DOHH2 (cell line): ENCODE measurements at regions not wholly inside any gene's neighbourhood (a gene's known extent, or its start where the extent isn't known, plus 50 kb on each side); places are given as distances from the start of the nearest gene placed in this dataset.

Experiments
- H3F3A ChIP-seq: fragments of 200-600 bp; sonication (generic), shearing (Covaris generic); 2 replicates; pipeline ENCODE4 v1.6.0; 2016; ENCODE audit warnings: antibody characterized with exemption, mild to moderate bottlenecking; ENCODE audit not compliant: control insufficient read depth, insufficient read depth
- H3K27ac ChIP-seq: fragments of 200-600 bp; sonication (generic); 2 replicates; pipeline ENCODE4 v1.5.1; 2014; ENCODE audit warnings: low read depth, mild to moderate bottlenecking, low read length, moderate library complexity
- H3K27me3 ChIP-seq: fragments of 200-600 bp; sonication (generic); 2 replicates; pipeline ENCODE4 v1.6.1; 2014; ENCODE audit warnings: mild to moderate bottlenecking, low read length, mixed read lengths; ENCODE audit not compliant: control insufficient read depth
- H3K36me3 ChIP-seq: fragments of 200-600 bp; sonication (generic); 2 replicates; pipeline ENCODE4 v1.6.1; 2014; ENCODE audit warnings: mild to moderate bottlenecking, low read length, moderate library complexity, mixed read lengths; ENCODE audit not compliant: control insufficient read depth
- H3K4me1 ChIP-seq: fragments of 200-600 bp; sonication (generic); 2 replicates; pipeline ENCODE4 v1.6.1; 2014; ENCODE audit warnings: mild to moderate bottlenecking, low read length, mixed read lengths; ENCODE audit not compliant: control insufficient read depth
- H3K4me2 ChIP-seq: fragments of 200-600 bp; sonication (generic); 2 replicates; pipeline ENCODE4 v1.6.0; 2014; ENCODE audit warnings: mild to moderate bottlenecking, low read length, moderate library complexity
- H3K4me3 ChIP-seq: fragments of 200-600 bp; sonication (generic); 2 replicates; pipeline ENCODE4 v1.5.1; 2014; ENCODE audit warnings: mild to moderate bottlenecking, low read length, mixed read lengths
- H3K79me2 ChIP-seq: fragments of 200-600 bp; sonication (generic); 2 replicates; pipeline ENCODE4 v1.6.1; 2014; ENCODE audit warnings: mild to moderate bottlenecking, low read length, mixed read lengths; ENCODE audit not compliant: control insufficient read depth
- H3K9me2 ChIP-seq: fragments of 200-600 bp; sonication (generic); replicated peaks from 2 replicates; pipeline ENCODE4 v1.6.1; 2014; ENCODE audit warnings: mild to moderate bottlenecking, low read length, mixed read lengths; ENCODE audit not compliant: control insufficient read depth
- H3K9me3 ChIP-seq: fragments of 200-600 bp; sonication (generic); 2 replicates; pipeline ENCODE4 v1.6.1; 2014; ENCODE audit warnings: antibody characterized with exemption, low read length, mixed read lengths; ENCODE audit not compliant: control insufficient read depth, insufficient read depth
- H4K20me1 ChIP-seq: fragments of 200-600 bp; sonication (generic); 2 replicates; pipeline ENCODE4 v1.6.0; 2014; ENCODE audit warnings: low read depth, mild to moderate bottlenecking, antibody characterized with exemption, low read length, moderate library complexity; ENCODE audit not compliant: control insufficient read depth, insufficient read depth
- CTCF ChIP-seq: fragments of 200-600 bp; sonication (generic); IDR thresholded peaks from one replicate; pipeline ENCODE4 v1.5.1; 2014; ENCODE audit warnings: antibody characterized with exemption, mild to moderate bottlenecking, low read depth, low read length; ENCODE audit not compliant: poor library complexity, severe bottlenecking
- EZH2phosphoT487 ChIP-seq: fragments of 200-600 bp; sonication (generic); IDR thresholded peaks from 2 replicates; pipeline ENCODE4 v1.6.1; 2017; ENCODE audit warnings: borderline replicate concordance, mild to moderate bottlenecking, antibody characterized with exemption, low read length, moderate library complexity, mixed read lengths

- Histone ChIP-seq H3K9me2 (no peaks in the 10 kb centered on the region), H3K36me3 (no peaks in the 10 kb centered on the region), H3K27me3 (no peaks in the 10 kb centered on the region), H3K27ac (no peak overlapping the region), H3K79me2 (no peaks in the 10 kb centered on the region), H3K9me3 (no peaks in the 10 kb centered on the region), H3K4me3 (no peak overlapping the region), H3K4me1 (no peaks in the 10 kb centered on the region), H3K4me2 (no peak overlapping the region), H4K20me1 (no peaks in the 10 kb centered on the region), H3F3A (no peaks in the 10 kb centered on the region)
- no peak for TF ChIP-seq CTCF
- no peak for TF ChIP-seq EZH2phosphoT487
Measured at GRCh38 chr10:35876248-35876647, 234.2 kb upstream of the FZD8 start.

GRCh38 chr10:35875016-35875676 lies 233.1 kb upstream of the FZD8 start:
- no peaks in the 10 kb centered on the region for H3K9me3 ChIP-seq
- no peak for TF ChIP-seq CTCF
- TF ChIP-seq EZH2phosphoT487, result no peak
- H3K36me3 ChIP-seq, result no peaks in the 10 kb centered on the region
- no peak overlapping the region for H3K4me3 ChIP-seq
- H3K4me2 ChIP-seq, result no peak overlapping the region
- H3K4me1 ChIP-seq, result no peaks in the 10 kb centered on the region
- H3K9me2 ChIP-seq, result no peaks in the 10 kb centered on the region
- H3K27ac ChIP-seq, result no peak overlapping the region
- no peaks in the 10 kb centered on the region for H4K20me1 ChIP-seq
- H3K79me2 ChIP-seq, result no peaks in the 10 kb centered on the region
- H3F3A ChIP-seq, result no peaks in the 10 kb centered on the region
- H3K27me3 ChIP-seq, result no peaks in the 10 kb centered on the region

DNA sequence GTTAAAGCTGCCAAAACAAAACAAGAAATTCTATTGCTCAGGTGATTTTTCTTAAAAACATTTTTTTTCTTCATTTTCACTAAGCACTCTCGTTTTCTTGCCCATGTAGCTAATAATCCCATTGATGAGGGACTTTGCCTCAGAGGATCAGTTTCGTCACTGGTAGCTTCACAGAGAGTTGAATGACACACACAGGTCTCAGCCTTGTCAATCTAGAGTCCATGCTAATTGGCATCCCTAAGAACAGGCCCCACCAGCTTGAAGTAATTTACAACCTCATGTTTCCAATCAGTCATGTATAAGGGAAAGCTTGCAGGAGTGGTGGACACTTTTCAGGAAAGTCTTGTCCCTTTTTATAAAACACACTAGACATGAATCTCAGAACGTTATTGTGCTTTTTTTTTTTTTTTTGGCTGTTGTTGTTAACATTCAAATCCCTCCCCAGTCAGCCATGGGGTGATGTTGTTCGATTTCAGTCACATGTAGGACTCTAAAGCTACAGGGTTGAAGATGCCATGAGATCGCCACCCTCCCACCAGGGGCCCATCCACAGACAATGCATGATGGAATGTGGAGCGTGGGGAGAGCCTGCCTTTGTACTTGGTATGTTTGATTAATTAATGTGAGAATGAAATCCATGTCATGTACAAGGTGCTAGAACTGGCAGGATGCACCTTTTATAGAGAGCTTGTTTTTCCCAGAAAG lies 232.4 kb upstream of the FZD8 start:
- Histone ChIP-seq H3K4me1 (no peaks in the 10 kb centered on the region), H3K9me2 (no peaks in the 10 kb centered on the region), H3K27ac (no peak overlapping the region), H3K9me3 (no peaks in the 10 kb centered on the region), H3K79me2 (no peaks in the 10 kb centered on the region), H3K27me3 (no peaks in the 10 kb centered on the region), H3K36me3 (no peaks in the 10 kb centered on the region), H4K20me1 (no peaks in the 10 kb centered on the region), H3K4me2 (no peak overlapping the region), H3K4me3 (no peak overlapping the region), H3F3A (no peaks in the 10 kb centered on the region)
- TF ChIP-seq CTCF (no peak), EZH2phosphoT487 (no peak)
